CMK (cell line): ENCODE measurements at regions not wholly inside any gene's neighbourhood (a gene's known extent, or its start where the extent isn't known, plus 50 kb on each side); places are given as distances from the start of the nearest gene placed in this dataset.

Experiments used
- DNase-seq: peaks from one replicate; pipeline ENCODE4 v3.0.0-alpha.2; 2010; ENCODE audit warnings: low read depth

GRCh38 chr13:111556496-111556895, 236.1 kb downstream of the TEX29 start:
- DNase-seq = no peak

- no peak for DNase-seq
Observed at GRCh38 chr13:111557921-111558699, 237.7 kb downstream of the TEX29 start.

- no peak for DNase-seq
Observed at GRCh38 chr13:111558700-111559088, 238.3 kb downstream of the TEX29 start.

- no peak for DNase-seq
Observed at GRCh38 chr13:111559612-111560403, 239.4 kb downstream of the TEX29 start.

- no peak for DNase-seq
Observed at GRCh38 chr13:111561091-111561781, 240.8 kb downstream of the TEX29 start.

- DNase-seq = no peak
Observed at GRCh38 chr13:111562716-111563115, 242.3 kb downstream of the TEX29 start.

- no peak for DNase-seq
Observed at GRCh38 chr13:111564606-111565005, 244.2 kb downstream of the TEX29 start.

GRCh38 chr13:111565400-111565799, 245.0 kb downstream of the TEX29 start:
- no peak for DNase-seq

GRCh38 chr13:111566567-111566966, 246.1 kb downstream of the TEX29 start:
- DNase-seq = no peak

GRCh38 chr13:111567637-111568036, 247.2 kb downstream of the TEX29 start:
- DNase-seq = no peak

- DNase-seq = no peak
Observed at GRCh38 chr13:111568290-111568689, 247.8 kb downstream of the TEX29 start.

GRCh38 chr13:111570911-111571310, 250.5 kb downstream of the TEX29 start:
- no peak for DNase-seq

GRCh38 chr13:111572956-111573761, 252.7 kb downstream of the TEX29 start:
- DNase-seq = no peak

GRCh38 chr13:111573801-111574200, 253.4 kb downstream of the TEX29 start:
- DNase-seq = no peak

GRCh38 chr13:111575276-111575675, 254.8 kb downstream of the TEX29 start:
- no peak for DNase-seq

- no peak for DNase-seq
Observed at GRCh38 chr13:111575719-111576118, 255.3 kb downstream of the TEX29 start.

- DNase-seq = no peak
Observed at GRCh38 chr13:111577208-111577828, 256.9 kb downstream of the TEX29 start.

GRCh38 chr13:111577956-111578605, 257.6 kb downstream of the TEX29 start:
- DNase-seq = no peak

GRCh38 chr13:111584101-111584672, 263.7 kb downstream of the TEX29 start:
- no peak for DNase-seq

GRCh38 chr13:111584870-111585269, 264.4 kb downstream of the TEX29 start:
- DNase-seq = no peak

- no peak for DNase-seq
Observed at GRCh38 chr13:111586291-111586690, 265.8 kb downstream of the TEX29 start.
